GM23248 (cell line): ENCODE measurements at regions not wholly inside any gene's neighbourhood (a gene's known extent, or its start where the extent isn't known, plus 50 kb on each side); places are given as distances from the start of the nearest gene placed in this dataset.

Experiments used
- EZH2 ChIP-seq: fragments of 200-600 bp; sonication (generic); IDR thresholded peaks from 2 replicates; pipeline ENCODE4 v1.6.1; 2018; ENCODE audit warnings: antibody characterized with exemption, mild to moderate bottlenecking; ENCODE audit not compliant: insufficient read depth, poor library complexity, severe bottlenecking
- EZH2phosphoT487 ChIP-seq: fragments of 200-600 bp; sonication (generic); IDR thresholded peaks from 2 replicates; pipeline ENCODE4 v1.6.1; 2018; ENCODE audit warnings: antibody characterized with exemption, moderate library complexity, mild to moderate bottlenecking, low read depth; ENCODE audit not compliant: insufficient read depth

DNA sequence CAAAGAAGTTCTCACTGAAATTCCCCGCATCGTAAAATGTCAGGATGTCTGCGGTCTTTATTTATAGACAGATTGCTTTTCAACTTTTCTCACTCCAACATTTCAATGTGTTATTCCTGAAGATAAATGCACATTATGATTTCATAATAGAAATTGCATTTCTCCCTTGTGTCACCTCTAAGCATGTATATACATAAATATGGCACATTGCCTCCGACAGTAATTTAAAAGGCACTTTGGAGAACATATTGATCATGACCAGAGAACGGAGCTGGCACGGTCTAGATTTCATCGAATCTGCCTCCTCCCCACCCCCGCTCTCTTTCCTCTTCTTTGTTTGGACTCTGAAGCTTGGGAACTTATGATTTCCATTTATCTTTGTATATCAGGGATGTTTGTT, 54.9 kb upstream of the IGSF21 start:
- TF ChIP-seq EZH2phosphoT487 (no peak), EZH2 (no peak)
